ENCODE measurements at regions not wholly inside any gene's neighbourhood (a gene's known extent, or its start where the extent isn't known, plus 50 kb on each side); places are given as distances from the start of the nearest gene placed in this dataset.
"Not testable (repeated sequence)": the region's sequence is repeated elsewhere in the genome, so short reads cannot be mapped to it uniquely, and the experiment has no call there.

DNA sequence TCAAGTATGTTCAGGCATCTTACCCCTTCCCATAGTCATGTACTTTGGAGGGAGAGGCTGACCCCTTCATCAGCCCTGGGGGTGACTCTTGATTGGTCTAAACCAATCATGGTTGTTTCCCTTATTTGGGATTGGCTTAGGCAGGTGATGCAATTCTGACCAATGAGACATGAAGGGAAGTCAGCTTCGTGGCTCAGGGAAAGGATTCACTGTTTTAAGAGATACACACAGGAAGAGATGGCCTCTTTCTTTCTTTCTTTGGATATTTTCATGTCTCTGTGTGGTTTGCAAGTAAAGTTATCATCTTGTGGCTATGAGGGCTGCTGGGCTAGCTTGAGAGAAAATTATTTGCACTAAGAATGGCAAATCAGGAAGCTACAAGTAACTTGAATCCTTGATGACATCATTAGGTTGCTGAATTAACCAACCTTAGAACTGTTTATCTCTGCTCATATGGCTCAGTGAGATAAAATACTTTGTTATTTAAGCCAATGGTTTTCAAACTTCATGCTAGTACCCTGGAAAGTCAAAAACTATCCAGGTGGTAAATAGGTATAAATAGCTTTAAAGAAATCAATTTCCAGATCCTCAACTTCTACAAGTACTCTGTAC lies 144.2 kb upstream of the CENPW start:
- intact Hi-C loops (cut with DNase I), result no loop called here
- no peak for DNase-seq

- no peak for DNase-seq
- intact Hi-C loops (cut with DNase I), result no loop called here
Measured at GRCh38 chr6:126198631-126199030, 141.3 kb upstream of the CENPW start.

- intact Hi-C loops (cut with DNase I), result no loop called here
- DNase-seq, result no peak
Measured at GRCh38 chr6:126199466-126199865, 140.4 kb upstream of the CENPW start.

DNA sequence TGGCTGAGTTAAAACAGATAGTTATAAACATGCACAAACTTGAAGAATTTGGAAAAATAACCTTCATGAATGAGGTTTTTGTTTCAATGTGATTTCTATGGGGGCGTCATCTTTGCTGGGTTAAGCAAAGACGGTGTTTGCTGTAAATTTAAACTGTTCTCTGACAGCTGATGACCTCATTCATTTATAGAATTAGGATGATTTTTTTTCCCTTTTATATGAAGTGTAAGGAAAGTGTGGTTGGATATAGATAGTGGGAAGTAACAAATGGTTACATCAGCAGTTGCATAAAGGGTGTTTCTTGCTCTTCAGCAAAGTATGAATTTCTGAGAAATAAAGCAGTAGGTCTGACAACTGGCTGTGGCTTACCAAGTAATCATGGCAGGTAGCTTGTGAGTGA lies 137.2 kb upstream of the CENPW start:
- no peak for DNase-seq
- intact Hi-C loops (cut with DNase I), result no loop called here

- no peak for DNase-seq
- intact Hi-C loops (cut with DNase I), result no loop called here
Measured at GRCh38 chr6:126204126-126204525, 135.8 kb upstream of the CENPW start.

- intact Hi-C loops (cut with DNase I), result no loop called here
- no peak for DNase-seq
Measured at GRCh38 chr6:126204598-126204997, 135.3 kb upstream of the CENPW start.

GRCh38 chr6:126206504-126207246 lies 133.2 kb upstream of the CENPW start:
- no peak for DNase-seq
- intact Hi-C loops (cut with DNase I), result no loop called here

DNA sequence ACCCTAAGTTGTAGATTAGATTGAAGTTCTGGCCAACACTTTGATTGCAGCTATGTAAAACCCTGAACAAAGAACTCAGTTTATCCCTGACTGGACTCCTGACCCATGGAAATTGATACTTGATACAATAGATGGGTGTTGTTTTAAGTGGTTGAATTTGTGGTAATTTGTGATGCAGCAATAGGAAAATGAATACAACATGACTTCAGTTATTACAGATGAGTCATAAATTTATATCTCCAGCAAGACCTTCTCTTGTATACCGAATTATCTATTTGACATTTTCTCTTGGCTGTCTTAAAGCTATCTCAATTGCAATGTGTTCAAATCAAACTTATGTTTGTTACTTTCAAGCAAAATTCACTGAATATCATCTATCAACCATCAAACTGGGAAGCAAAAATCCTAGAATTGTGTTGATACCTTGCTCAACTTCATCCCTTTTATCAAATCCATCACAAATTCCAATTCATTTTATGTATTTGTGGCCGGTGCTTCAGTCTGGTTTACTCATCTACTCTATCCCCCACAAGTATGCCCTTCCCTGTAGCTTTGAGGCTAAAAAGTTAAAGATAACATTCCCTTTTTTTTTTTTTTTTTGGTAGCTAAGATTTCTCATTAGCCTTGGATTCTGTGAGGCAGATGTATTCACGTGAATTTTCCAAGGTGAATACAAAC lies 129.4 kb upstream of the CENPW start:
- DNase-seq, result no peak
- intact Hi-C loops (cut with DNase I), result no loop called here

DNA sequence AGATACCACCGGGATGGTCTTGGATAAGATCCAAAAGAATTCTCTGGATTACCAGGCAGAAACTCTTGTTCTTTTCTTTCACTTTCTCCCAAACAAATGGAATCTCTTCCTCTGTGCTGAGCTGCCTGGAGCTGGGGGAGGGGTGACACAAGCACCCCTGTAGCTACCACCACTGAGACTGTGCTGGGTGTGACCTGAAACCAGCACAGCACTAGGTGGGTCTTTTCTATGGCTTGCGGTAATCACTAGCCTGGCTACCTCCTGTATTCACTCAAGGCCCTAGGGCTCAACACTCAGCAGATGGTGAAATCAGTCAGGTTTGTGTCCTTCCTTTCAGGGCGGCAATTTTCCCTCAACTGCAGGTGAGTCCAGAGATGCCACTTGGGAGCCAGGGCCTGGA lies 122.4 kb upstream of the CENPW start:
- intact Hi-C loops (cut with DNase I), result no loop called here
- no peak for DNase-seq

DNA sequence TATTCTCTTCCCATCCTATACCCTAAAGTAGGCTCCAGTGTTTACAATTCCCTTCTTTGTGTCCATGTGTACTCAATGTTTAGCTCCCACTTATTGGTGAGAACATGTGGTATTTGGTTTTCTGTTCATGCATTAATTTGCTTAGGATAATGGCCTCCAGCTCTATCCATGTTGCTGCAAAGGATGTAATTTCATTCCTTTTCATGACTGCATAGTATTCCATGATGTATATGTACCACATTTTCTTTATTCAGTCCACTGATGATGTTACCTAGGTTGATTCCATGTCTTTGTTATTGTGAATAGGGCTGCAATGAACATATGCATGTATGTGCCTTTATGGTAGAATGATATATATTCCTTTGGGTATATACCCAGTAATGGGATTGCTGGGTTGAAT lies 119.0 kb upstream of the CENPW start:
- intact Hi-C loops (cut with DNase I), result not testable (repeated sequence)

GRCh38 chr6:126227833-126228702 lies 111.8 kb upstream of the CENPW start:
- intact Hi-C loops (cut with DNase I), result no loop called here
- no peak for DNase-seq

More for the DNA sequence above, 119.0 kb upstream of the CENPW start:
- not testable (repeated sequence) for DNase-seq

GRCh38 chr6:126232671-126233070 lies 107.2 kb upstream of the CENPW start:
- intact Hi-C loops (cut with DNase I), result no loop called here
- no peak for DNase-seq

- intact Hi-C loops (cut with DNase I), result no loop called here
- no peak for DNase-seq
Measured at GRCh38 chr6:126233192-126233591, 106.7 kb upstream of the CENPW start.

- no peak for DNase-seq
- intact Hi-C loops (cut with DNase I), result no loop called here
Measured at GRCh38 chr6:126235363-126235762, 104.6 kb upstream of the CENPW start.

DNA sequence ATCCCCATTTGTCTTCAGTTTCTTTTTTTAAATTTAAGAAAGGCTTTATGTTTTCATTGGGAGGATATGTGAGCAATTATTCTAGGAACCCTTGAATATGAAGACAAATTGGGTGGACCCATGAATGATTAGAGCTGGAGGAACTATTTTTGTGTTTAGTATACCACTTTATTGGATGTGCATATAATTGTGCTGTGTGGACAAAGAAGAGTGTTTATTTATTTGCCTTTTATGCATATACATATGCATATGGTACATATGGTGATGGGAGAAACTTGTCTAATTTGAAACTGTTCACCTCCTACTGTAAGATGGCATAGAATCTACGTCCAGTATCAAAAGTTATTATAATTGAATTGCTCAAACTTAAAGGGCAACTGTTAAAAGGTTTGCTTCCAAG lies 94.8 kb upstream of the CENPW start:
- no peak for DNase-seq
- intact Hi-C loops (cut with DNase I), result no loop called here

GRCh38 chr6:126252154-126252553 lies 87.8 kb upstream of the CENPW start:
- intact Hi-C loops (cut with DNase I), result no loop called here
- no peak for DNase-seq

- DNase-seq, result no peak
- intact Hi-C loops (cut with DNase I), result no loop called here
Measured at GRCh38 chr6:126253431-126253830, 86.5 kb upstream of the CENPW start.

GRCh38 chr6:126258150-126258549 lies 81.8 kb upstream of the CENPW start:
- DNase-seq, result no peak
- intact Hi-C loops (cut with DNase I), result no loop called here

GRCh38 chr6:126261792-126262421 lies 78.0 kb upstream of the CENPW start:
- intact Hi-C loops (cut with DNase I), result no loop called here
- DNase-seq, result no peak
